Left lung (tissue), 4 donors: ENCODE measurements at regions not wholly inside any gene's neighbourhood (a gene's known extent, or its start where the extent isn't known, plus 50 kb on each side); places are given as distances from the start of the nearest gene placed in this dataset.
A peak's percentile ranks its signal among the peaks of the same experiment; 100 is the strongest.

Source experiments
- ATAC-seq: fragments of 200-7000 bp; cut with Tn5 transposase; one replicate; pipeline ENCODE4 v1.9.1; 2020; ENCODE audit warnings: moderate library complexity
- DNase-seq, 4 donors: peaks; one replicate each; pipeline ENCODE4 v3.0.0-alpha.2; 2013 to 2020
- H3K27ac ChIP-seq, 2 donors: fragments of 200-600 bp; sonication (generic) in 1 of 2; one replicate each; pipeline versions ENCODE4 v1.5.0 to v1.8.0; 2020 to 2021
- H3K27me3 ChIP-seq, 2 donors: fragments of 200-600 bp; sonication (generic) in 1 of 2; one replicate each; pipeline versions ENCODE4 v1.5.0 to v1.8.0; 2020 to 2021
- H3K36me3 ChIP-seq, 2 donors: fragments of 200-600 bp; sonication (generic) in 1 of 2; one replicate each; pipeline versions ENCODE4 v1.5.0 to v1.8.0; 2020 to 2021
- H3K4me1 ChIP-seq, 2 donors: fragments of 200-600 bp; one replicate each; pipeline ENCODE4 v1.8.0; 2021
- H3K4me3 ChIP-seq, 2 donors: fragments of 200-600 bp; sonication (generic) in 1 of 2; one replicate each; pipeline versions ENCODE4 v1.5.0 to v1.8.0; 2020 to 2021; ENCODE audit warnings: mild to moderate bottlenecking in 1 of 2
- H3K9me3 ChIP-seq, 2 donors: fragments of 200-600 bp; sonication (generic) in 1 of 2; one replicate each; pipeline versions ENCODE4 v1.5.0 to v1.8.0; 2020 to 2021
- intact Hi-C, 2 donors: fragments of 100-400 bp; cut with DNase I; formaldehyde crosslinking; loops; one replicate each; pipeline versions ENCODE4 v1.11.2 to v1.14.2; 2022
- TF ChIP-seq, protein P1 (sequence below), 2 donors: fragments of 200-600 bp; sonication (generic) in 1 of 2; IDR thresholded peaks; one replicate each; pipeline versions ENCODE4 v1.5.0 to v1.8.0; 2021; ENCODE audit warnings: antibody characterized with exemption in 2 of 2
- donor health status: DM: no; HTN: yes; CAD: no.
- donor health status: DM: no; HTN: no; CAD: no.

DNA sequence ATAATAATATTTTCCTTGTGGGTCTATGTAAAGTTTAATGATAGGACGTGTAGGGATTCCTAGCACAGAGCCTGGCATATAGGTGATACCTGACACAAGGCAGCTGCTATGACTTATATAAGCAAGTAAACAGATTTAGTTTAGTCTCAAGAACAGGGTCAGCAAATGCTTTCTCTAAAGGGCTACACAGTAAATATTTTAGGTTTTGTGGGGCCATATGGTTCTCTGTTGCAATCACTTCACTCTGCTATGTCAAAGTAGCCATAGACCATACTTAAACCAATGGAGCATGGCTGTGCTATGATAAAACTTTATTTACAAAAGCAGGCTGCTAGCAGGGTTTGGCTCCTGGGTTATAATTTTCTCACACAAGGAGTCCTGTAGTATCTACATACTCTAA, 204.8 kb upstream of the KLF4 start:
- Histone ChIP-seq H3K4me1 (no peaks in the 10 kb centered on the region), H3K4me3 (no peak overlapping the region), H3K36me3 (no peaks in the 10 kb centered on the region), H3K27ac (no peak overlapping the region), H3K27me3 (no peaks in the 10 kb centered on the region), H3K9me3 (peaks cover 0 to 1% of the 10 kb centered on the region in 2 donors)
- ATAC-seq (no peak), DNase-seq (peak in 2 of 4 donors; percentile 51 to 53)
- intact Hi-C loops = no loop called here
- TF ChIP-seq, protein P1, sequence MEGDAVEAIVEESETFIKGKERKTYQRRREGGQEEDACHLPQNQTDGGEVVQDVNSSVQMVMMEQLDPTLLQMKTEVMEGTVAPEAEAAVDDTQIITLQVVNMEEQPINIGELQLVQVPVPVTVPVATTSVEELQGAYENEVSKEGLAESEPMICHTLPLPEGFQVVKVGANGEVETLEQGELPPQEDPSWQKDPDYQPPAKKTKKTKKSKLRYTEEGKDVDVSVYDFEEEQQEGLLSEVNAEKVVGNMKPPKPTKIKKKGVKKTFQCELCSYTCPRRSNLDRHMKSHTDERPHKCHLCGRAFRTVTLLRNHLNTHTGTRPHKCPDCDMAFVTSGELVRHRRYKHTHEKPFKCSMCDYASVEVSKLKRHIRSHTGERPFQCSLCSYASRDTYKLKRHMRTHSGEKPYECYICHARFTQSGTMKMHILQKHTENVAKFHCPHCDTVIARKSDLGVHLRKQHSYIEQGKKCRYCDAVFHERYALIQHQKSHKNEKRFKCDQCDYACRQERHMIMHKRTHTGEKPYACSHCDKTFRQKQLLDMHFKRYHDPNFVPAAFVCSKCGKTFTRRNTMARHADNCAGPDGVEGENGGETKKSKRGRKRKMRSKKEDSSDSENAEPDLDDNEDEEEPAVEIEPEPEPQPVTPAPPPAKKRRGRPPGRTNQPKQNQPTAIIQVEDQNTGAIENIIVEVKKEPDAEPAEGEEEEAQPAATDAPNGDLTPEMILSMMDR (IDR thresholded peaks at IDR 0.05) = no peak

DNA sequence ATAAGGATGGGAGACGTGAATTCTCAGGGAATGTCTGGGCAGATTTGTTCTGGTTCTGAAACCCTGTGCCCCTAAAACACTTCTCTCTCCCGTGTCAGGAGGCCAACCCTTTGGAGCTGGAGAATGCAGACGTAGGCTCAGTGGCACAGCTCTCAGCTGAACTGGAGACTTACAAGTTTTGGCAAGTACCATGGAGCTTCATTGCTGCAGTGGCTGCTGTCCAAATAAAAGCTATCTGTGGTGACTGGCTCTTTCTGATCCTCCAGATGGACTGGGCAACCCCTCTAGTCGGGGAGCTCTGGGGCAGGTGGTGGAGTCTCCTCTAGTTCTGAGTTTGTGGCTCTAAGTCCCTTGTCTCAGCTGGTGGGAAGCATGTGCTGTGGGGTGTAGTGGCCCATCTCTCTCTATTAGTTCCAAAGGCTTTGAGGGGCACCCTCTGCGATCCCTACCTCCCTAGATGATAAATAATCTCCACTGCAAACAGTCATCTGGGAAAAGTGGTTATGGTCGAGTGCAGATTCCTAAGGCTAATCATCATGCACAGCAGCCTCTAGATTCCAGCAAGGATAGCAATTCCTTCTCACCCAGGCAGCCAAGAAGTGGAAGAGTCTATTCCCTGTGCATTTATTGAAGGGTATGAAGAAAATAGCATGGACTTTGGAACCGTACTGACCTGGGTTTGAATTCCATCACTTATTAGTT, 204.2 kb upstream of the KLF4 start:
- Histone ChIP-seq H3K4me3 (no peak overlapping the region), H3K4me1 (no peaks in the 10 kb centered on the region), H3K9me3 (peaks cover 0 to 7% of the 10 kb centered on the region in 2 donors), H3K27ac (no peak overlapping the region), H3K27me3 (no peaks in the 10 kb centered on the region), H3K36me3 (no peaks in the 10 kb centered on the region)
- no peak for ATAC-seq
- DNase-seq = no peak
- intact Hi-C loops = no loop called here
- TF ChIP-seq, protein P1 (IDR thresholded peaks at IDR 0.05) = no peak

DNA sequence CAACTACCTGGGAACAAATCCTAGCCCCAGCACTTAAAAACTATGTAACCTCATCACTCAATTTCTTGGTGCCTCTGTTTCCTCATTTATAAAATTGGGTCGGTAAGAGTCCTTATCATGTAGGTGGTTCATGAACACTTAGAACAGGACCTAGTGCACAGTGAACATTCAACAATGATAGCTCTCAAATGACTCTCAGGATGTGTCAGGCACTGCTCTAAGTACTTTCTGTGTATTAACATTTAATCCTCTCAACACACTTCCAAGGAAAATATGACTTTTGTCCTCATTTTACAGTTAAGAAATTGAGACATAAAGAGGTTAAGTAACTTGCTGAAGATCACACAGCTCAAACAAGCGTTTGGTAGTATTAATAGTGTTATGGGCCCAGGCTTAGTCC, 202.1 kb upstream of the KLF4 start:
- peaks cover 0 to 7% of the 10 kb centered on the region in 2 donors for H3K9me3 ChIP-seq
- ATAC-seq (no peak), DNase-seq (no peak)
- H3K36me3 ChIP-seq = no peaks in the 10 kb centered on the region
- H3K27ac ChIP-seq = no peak overlapping the region
- TF ChIP-seq, protein P1 (IDR thresholded peaks at IDR 0.05) = no peak
- intact Hi-C loops = no loop called here
- no peak overlapping the region for H3K4me3 ChIP-seq
- H3K4me1 ChIP-seq = no peaks in the 10 kb centered on the region
- no peaks in the 10 kb centered on the region for H3K27me3 ChIP-seq

DNA sequence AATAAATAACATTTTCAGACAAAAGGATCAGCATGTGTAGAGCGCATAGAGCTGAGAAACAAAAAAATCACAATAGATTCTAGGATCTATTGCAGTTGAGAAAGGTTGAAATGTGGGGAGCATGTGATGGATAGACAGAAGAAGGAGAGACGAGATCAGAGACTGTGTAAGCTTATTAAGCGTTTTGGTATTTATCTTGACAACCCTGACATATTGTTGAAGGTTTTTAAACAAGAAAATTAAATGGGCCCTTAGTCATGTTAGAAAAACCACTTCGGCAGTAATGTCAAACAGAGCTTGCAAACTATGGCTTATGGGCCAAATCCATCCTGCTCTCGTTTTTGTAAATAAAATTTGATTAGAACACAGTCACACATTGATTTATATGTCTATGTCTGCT, 200.5 kb upstream of the KLF4 start:
- intact Hi-C loops = no loop called here
- H3K36me3 ChIP-seq = no peaks in the 10 kb centered on the region

DNA sequence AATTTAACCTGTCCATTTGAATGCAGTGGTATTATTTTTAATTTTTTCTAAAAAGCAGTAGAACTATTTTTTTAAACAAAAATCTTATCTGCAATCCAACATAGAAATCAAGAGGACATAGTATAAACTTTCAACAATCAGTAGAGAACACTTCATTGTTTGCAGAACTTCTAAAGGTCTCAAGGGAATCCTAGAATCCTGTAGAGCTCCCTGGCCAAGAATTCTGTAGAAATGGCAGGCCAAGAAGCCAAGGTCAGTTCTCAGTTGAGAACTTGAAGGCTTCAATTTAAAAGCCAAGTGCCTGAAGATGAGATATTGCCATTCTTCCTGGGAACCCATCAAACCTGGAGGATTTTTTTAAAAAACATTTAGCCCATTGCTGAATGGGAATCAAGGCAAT, 199.2 kb upstream of the KLF4 start:
- Histone ChIP-seq H3K9me3 (peaks cover 0 to 7% of the 10 kb centered on the region in 2 donors), H3K27me3 (no peaks in the 10 kb centered on the region), H3K4me3 (no peak overlapping the region), H3K4me1 (peaks cover 0 to 10% of the 10 kb centered on the region in 2 donors), H3K36me3 (no peaks in the 10 kb centered on the region), H3K27ac (no peak overlapping the region)
- ATAC-seq (no peak), DNase-seq (no peak)
- intact Hi-C loops = loop anchor here in 1 of 2 donors (10.0 kb wide), 1 partner anchor 64 kb away; no protein-coding TSS in a partner anchor
- TF ChIP-seq, protein P1 (IDR thresholded peaks at IDR 0.05) = no peak

More for the DNA sequence above, 200.5 kb upstream of the KLF4 start:
- no peak for DNase-seq
- ATAC-seq = no peak
- Histone ChIP-seq H3K4me1 (no peaks in the 10 kb centered on the region), H3K4me3 (no peak overlapping the region), H3K9me3 (peaks cover 0 to 7% of the 10 kb centered on the region in 2 donors), H3K27ac (no peak overlapping the region), H3K27me3 (no peaks in the 10 kb centered on the region)
- TF ChIP-seq, protein P1 (IDR thresholded peaks at IDR 0.05) = no peak
